GM12878 (cell line): ENCODE measurements at regions not wholly inside any gene's neighbourhood (a gene's known extent, or its start where the extent isn't known, plus 50 kb on each side); places are given as distances from the start of the nearest gene placed in this dataset.

Source experiments
- ATAC-seq: fragments of 200-7000 bp; cut with Tn5 transposase; 3 replicates; pipeline ENCODE4 v1.9.1; 2020; ENCODE audit warnings: mild to moderate bottlenecking, moderate library complexity
- BruUV-seq: library from RNA; stranded (reverse); fragments of 400-500 nt; replicated peaks from 2 replicates; lab custom pipeline; 2021; lab: Mats Ljungman, UMichigan
- CTCF ChIA-PET: fragments of 300-600 bp; sonication (Branson Sonifier 250); formaldehyde crosslinking; extraction: SDS; loops from one replicate; lab custom pipeline; 2021; ENCODE audit warnings: inconsistent platforms; lab: Yijun Ruan, JAX
- POLR2A ChIA-PET: fragments of 350-600 bp; formaldehyde crosslinking; extraction: SDS; loops from one replicate; lab custom pipeline; 2021; ENCODE audit warnings: inconsistent platforms; lab: Charles Lee
- RAD21 ChIA-PET: fragments of 300-600 bp; sonication (Branson Sonifier 250); formaldehyde crosslinking; loops from one replicate; lab custom pipeline; 2023; ENCODE audit warnings: antibody characterized with exemption; ENCODE audit not compliant: unreplicated experiment; lab: Charles Lee
- SMC1A ChIA-PET: fragments of 300-600 bp; sonication (Branson Sonifier 250); formaldehyde crosslinking; loops from one replicate; lab custom pipeline; 2023; ENCODE audit not compliant: unreplicated experiment, uncharacterized antibody; lab: Charles Lee
- DNase-seq: peaks from one replicate; pipeline ENCODE4 v3.0.0-alpha.2; 2011; ENCODE audit warnings: low read depth, low spot score
- FAIRE-seq: peaks from 3 replicates; lab custom pipeline; 2011; peaks lifted over from hg19 to GRCh38; lab: Jason Lieb, UNC
- H2AFZ ChIP-seq: 2 replicates; pipeline ENCODE4 v1.6.0; 2011; ENCODE audit warnings: low read depth, low read length, control low read depth; ENCODE audit not compliant: control insufficient read depth
- H3K27ac ChIP-seq: 2 replicates; pipeline ENCODE4 v1.5.1; 2011; ENCODE audit warnings: control low read depth; ENCODE audit not compliant: control insufficient read depth, insufficient read depth
- H3K27me3 ChIP-seq, 2 experiments: replicated peaks in 1 of 2; 2 replicates each; pipeline versions ENCODE4 v1.6.0 to v1.6.1; 2011; ENCODE audit warnings: low read length in 1 of 2; ENCODE audit not compliant: control insufficient read depth in 2 of 2, insufficient read depth in 2 of 2
- H3K36me3 ChIP-seq, 2 experiments: 2 replicates each; pipeline ENCODE4 v1.5.1; 2011; ENCODE audit warnings: low read length in 1 of 2; ENCODE audit not compliant: control insufficient read depth in 2 of 2, insufficient read depth in 2 of 2
- H3K4me1 ChIP-seq: 2 replicates; pipeline ENCODE4 v1.6.1; 2011; ENCODE audit warnings: mild to moderate bottlenecking, low read length, moderate library complexity, mixed read lengths; ENCODE audit not compliant: control insufficient read depth, insufficient read depth
- H3K4me2 ChIP-seq: 2 replicates; pipeline ENCODE4 v1.6.0; 2011; ENCODE audit warnings: control low read depth; ENCODE audit not compliant: control insufficient read depth, insufficient read depth
- H3K4me3 ChIP-seq: fragments of 200-600 bp; sonication (generic); 2 replicates; pipeline ENCODE4 v1.5.1; 2016
- H3K79me2 ChIP-seq: 2 replicates; pipeline ENCODE4 v1.6.0; 2011; ENCODE audit warnings: low read length; ENCODE audit not compliant: control insufficient read depth, insufficient read depth
- H3K9ac ChIP-seq: 2 replicates; pipeline ENCODE4 v1.8.0; 2011; ENCODE audit warnings: low read length, control low read depth, mixed read lengths; ENCODE audit not compliant: control insufficient read depth, insufficient read depth
- H3K9me3 ChIP-seq: replicated peaks from 3 replicates; pipeline ENCODE4 v1.5.1; 2011; ENCODE audit warnings: mild to moderate bottlenecking, low read length; ENCODE audit not compliant: control insufficient read depth, insufficient read depth
- H4K20me1 ChIP-seq: 2 replicates; pipeline ENCODE4 v1.6.0; 2011; ENCODE audit not compliant: control insufficient read depth, insufficient read depth
- BACH1 ChIP-seq: fragments of 450-650 bp; IDR thresholded peaks from 2 replicates; pipeline ENCODE4 v1.6.1; 2017; ENCODE audit warnings: mild to moderate bottlenecking, borderline replicate concordance
- BHLHE40 ChIP-seq, 2 experiments: fragments of 450-650 bp in 1 of 2; IDR thresholded peaks; 2 replicates each; pipeline ENCODE4 v1.6.1; 2011 to 2017; ENCODE audit warnings: low read depth in 2 of 2, borderline replicate concordance in 1 of 2, improper control_type of control experiment in 1 of 2, low read length in 1 of 2, mild to moderate bottlenecking in 1 of 2
- BMI1 ChIP-seq: fragments of 450-650 bp; IDR thresholded peaks from 2 replicates; pipeline ENCODE4 v1.6.1; 2016; ENCODE audit warnings: mild to moderate bottlenecking, moderate library complexity, borderline replicate concordance
- EGR1 ChIP-seq, 2 experiments: IDR thresholded peaks; 1 replicate in 1 of 2; 2 replicates in 1 of 2; pipeline ENCODE4 v1.6.1; 2011 to 2012; ENCODE audit warnings: low read depth in 2 of 2, low read length in 2 of 2, borderline replicate concordance in 1 of 2, mild to moderate bottlenecking in 1 of 2, moderate library complexity in 1 of 2
- HDGF ChIP-seq: fragments of 450-650 bp; IDR thresholded peaks from 2 replicates; pipeline ENCODE4 v1.6.1; 2016; ENCODE audit warnings: antibody characterized with exemption
- IKZF1 ChIP-seq: fragments of 450-650 bp; conservative IDR thresholded peaks from 2 replicates; pipeline ENCODE4 v1.6.1; 2017; ENCODE audit warnings: antibody characterized with exemption, mild to moderate bottlenecking
- IKZF2 ChIP-seq, 2 experiments: fragments of 450-650 bp; IDR thresholded peaks; 2 replicates each; pipeline ENCODE4 v1.6.1; 2017; ENCODE audit warnings: mild to moderate bottlenecking in 2 of 2, moderate library complexity in 2 of 2
- MEF2B ChIP-seq: fragments of 450-650 bp; IDR thresholded peaks from 2 replicates; pipeline ENCODE4 v1.6.1; 2018; ENCODE audit warnings: mild to moderate bottlenecking, moderate library complexity; ENCODE audit not compliant: partially characterized antibody, poor library complexity, severe bottlenecking
- MXI1 ChIP-seq: fragments of 150-350 bp; IDR thresholded peaks from 2 replicates; pipeline ENCODE4 v1.6.1; 2011; ENCODE audit warnings: low read depth, mild to moderate bottlenecking, inconsistent platforms, low read length, improper control_type of control experiment
- NR2C1 ChIP-seq: fragments of 450-650 bp; IDR thresholded peaks from 2 replicates; pipeline ENCODE4 v1.6.1; 2017; ENCODE audit warnings: antibody characterized with exemption, mild to moderate bottlenecking, moderate library complexity
- POU2F2 ChIP-seq: IDR thresholded peaks from 3 replicates; pipeline ENCODE4 v1.6.1; 2011; ENCODE audit warnings: low read depth, mild to moderate bottlenecking, low read length, borderline replicate concordance
- RAD51 ChIP-seq: fragments of 450-650 bp; IDR thresholded peaks from 2 replicates; pipeline ENCODE4 v1.6.1; 2016; ENCODE audit warnings: moderate library complexity, mild to moderate bottlenecking, inconsistent platforms
- SMARCA5 ChIP-seq: fragments of 450-650 bp; IDR thresholded peaks from 2 replicates; pipeline ENCODE4 v1.6.1; 2017; ENCODE audit warnings: mild to moderate bottlenecking
- SPI1 ChIP-seq: IDR thresholded peaks from 2 replicates; pipeline ENCODE4 v1.6.1; 2011; ENCODE audit warnings: low read depth, mild to moderate bottlenecking, low read length, moderate library complexity, borderline replicate concordance; ENCODE audit not compliant: insufficient read depth
- SREBF1 ChIP-seq: IDR thresholded peaks from 2 replicates; pipeline ENCODE4 v1.6.1; 2012; ENCODE audit warnings: mild to moderate bottlenecking, low read length
- TBL1XR1 ChIP-seq: IDR thresholded peaks from 2 replicates; pipeline ENCODE4 v1.6.1; 2012; ENCODE audit warnings: low read depth, low read length, improper control_type of control experiment
- WGBS: methylation state at CpG from one replicate; pipeline ENCODE4 v1.1.6; 2016; ENCODE audit warnings: low lambda C conversion rate; ENCODE audit not compliant: insufficient replicate concordance, insufficient coverage; ENCODE audit errors: missing lambda C conversion rate; 5-methylcytosine and 5-hydroxymethylcytosine counted together
- in situ Hi-C: fragments of 300-500 bp; cut with MboI; formaldehyde crosslinking; loops from 9 replicates; pipeline ENCODE4 v1.14.3; 2018; ENCODE audit warnings: mixed read lengths
- intact Hi-C: fragments of 100-400 bp; cut with micrococcal nuclease; formaldehyde crosslinking; loops from one replicate; pipeline ENCODE4 v1.14.2; 2022; ENCODE audit not compliant: unreplicated experiment
- TF ChIP-seq, protein P1 (sequence below): fragments of 450-650 bp; IDR thresholded peaks from 2 replicates; pipeline ENCODE4 v1.6.1; 2018; ENCODE audit warnings: mild to moderate bottlenecking, low read depth, moderate library complexity; ENCODE audit not compliant: partially characterized antibody
- TF ChIP-seq, protein P2 (sequence below): IDR thresholded peaks from 2 replicates; pipeline ENCODE4 v1.6.1; 2011; ENCODE audit warnings: low read depth, mild to moderate bottlenecking, low read length, moderate library complexity, borderline replicate concordance; ENCODE audit errors: extremely low read depth
- TF ChIP-seq, protein P3 (sequence below): fragments of 450-650 bp; IDR thresholded peaks from 2 replicates; pipeline ENCODE4 v1.6.1; 2017; ENCODE audit warnings: mild to moderate bottlenecking, moderate library complexity

DNA sequence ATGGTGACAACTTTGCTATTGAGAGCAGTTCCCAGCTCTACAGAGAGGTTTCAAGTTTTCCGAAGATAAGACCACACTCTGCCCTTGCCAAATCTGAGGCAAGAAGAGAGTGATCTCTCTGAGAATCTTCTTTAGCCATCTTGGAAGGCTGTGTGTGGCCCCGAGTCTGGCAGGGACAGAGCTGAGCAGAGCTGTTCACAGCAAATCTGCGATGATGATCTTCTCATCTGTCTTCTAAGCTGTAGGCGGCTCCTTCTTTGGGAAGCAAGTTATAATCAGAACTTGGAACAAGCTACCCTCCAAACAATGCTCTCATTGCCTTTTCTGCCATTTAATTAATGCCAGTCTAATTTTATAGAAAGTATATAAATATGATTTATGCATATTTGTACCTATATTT, 379.0 kb upstream of the MEF2C start:
- no peak overlapping the region for H3K4me2 ChIP-seq
- 97% methylated on average over 4 of the region's 4 CpGs for WGBS
- no peaks in the 10 kb centered on the region for H3K4me1 ChIP-seq
- H4K20me1 ChIP-seq: no peaks in the 10 kb centered on the region
- no peak overlapping the region for H3K4me3 ChIP-seq
- H3K9ac ChIP-seq: no peak overlapping the region
- ChIA-PET SMC1A (interaction anchor here (0.8 to 1.9 kb wide), 7 partner anchors 10 to 537 kb away, joined by 3 to 7 read pairs (median 3); no protein-coding TSS in a partner anchor), RAD21 (interaction anchor here (1.0 kb wide), 1 partner anchor 52 kb away, joined by 3 read pairs; no protein-coding TSS in a partner anchor), POLR2A (interaction anchor here (1.3 kb wide), 1 partner anchor 9 kb away, joined by 4 read pairs; no protein-coding TSS in a partner anchor), CTCF (interaction anchor here (1.4 to 1.6 kb wide), 2 partner anchors 41 to 468 kb away, joined by 3 to 6 read pairs; no protein-coding TSS in a partner anchor)
- H3K79me2 ChIP-seq: no peaks in the 10 kb centered on the region
- in situ Hi-C loops (no loop called here), intact Hi-C loops (no loop called here)
- H3K27ac ChIP-seq: no peak overlapping the region
- BruUV-seq: no TSS peak
- no peaks in the 10 kb centered on the region; the same call in 1 of the 3 replicates for H3K9me3 ChIP-seq
- H2AFZ ChIP-seq: no peak overlapping the region
- no peaks in the 10 kb centered on the region for H3K27me3 ChIP-seq
- FAIRE-seq (no peak), DNase-seq (no peak), ATAC-seq (no peak)
- no peaks in the 10 kb centered on the region for H3K36me3 ChIP-seq
- TF ChIP-seq MEF2B (no peak), EGR1 (IDR thresholded peaks at IDR 0.05; ENCODE audit: borderline replicate concordance in 1 of 2, low read depth in 2 of 2, low read length in 2 of 2) (no peak), RAD51 (no peak), HDGF (no peak), SREBF1 (no peak), IKZF2 (IDR thresholded peaks at IDR 0.05) (no peak), POU2F2 (no peak), BMI1 (no peak), TBL1XR1 (no peak), MXI1 (no peak), NR2C1 (no peak), IKZF1 (no peak), SMARCA5 (no peak), BHLHE40 (IDR thresholded peaks at IDR 0.05; ENCODE audit: borderline replicate concordance in 1 of 2, low read depth in 2 of 2, low read length in 1 of 2) (no peak), SPI1 (no peak), BACH1 (no peak)
- TF ChIP-seq, protein P1, sequence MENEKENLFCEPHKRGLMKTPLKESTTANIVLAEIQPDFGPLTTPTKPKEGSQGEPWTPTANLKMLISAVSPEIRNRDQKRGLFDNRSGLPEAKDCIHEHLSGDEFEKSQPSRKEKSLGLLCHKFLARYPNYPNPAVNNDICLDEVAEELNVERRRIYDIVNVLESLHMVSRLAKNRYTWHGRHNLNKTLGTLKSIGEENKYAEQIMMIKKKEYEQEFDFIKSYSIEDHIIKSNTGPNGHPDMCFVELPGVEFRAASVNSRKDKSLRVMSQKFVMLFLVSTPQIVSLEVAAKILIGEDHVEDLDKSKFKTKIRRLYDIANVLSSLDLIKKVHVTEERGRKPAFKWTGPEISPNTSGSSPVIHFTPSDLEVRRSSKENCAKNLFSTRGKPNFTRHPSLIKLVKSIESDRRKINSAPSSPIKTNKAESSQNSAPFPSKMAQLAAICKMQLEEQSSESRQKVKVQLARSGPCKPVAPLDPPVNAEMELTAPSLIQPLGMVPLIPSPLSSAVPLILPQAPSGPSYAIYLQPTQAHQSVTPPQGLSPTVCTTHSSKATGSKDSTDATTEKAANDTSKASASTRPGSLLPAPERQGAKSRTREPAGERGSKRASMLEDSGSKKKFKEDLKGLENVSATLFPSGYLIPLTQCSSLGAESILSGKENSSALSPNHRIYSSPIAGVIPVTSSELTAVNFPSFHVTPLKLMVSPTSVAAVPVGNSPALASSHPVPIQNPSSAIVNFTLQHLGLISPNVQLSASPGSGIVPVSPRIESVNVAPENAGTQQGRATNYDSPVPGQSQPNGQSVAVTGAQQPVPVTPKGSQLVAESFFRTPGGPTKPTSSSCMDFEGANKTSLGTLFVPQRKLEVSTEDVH: no peak
- TF ChIP-seq, protein P2, sequence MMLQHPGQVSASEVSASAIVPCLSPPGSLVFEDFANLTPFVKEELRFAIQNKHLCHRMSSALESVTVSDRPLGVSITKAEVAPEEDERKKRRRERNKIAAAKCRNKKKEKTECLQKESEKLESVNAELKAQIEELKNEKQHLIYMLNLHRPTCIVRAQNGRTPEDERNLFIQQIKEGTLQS: no peak
- TF ChIP-seq, protein P3, sequence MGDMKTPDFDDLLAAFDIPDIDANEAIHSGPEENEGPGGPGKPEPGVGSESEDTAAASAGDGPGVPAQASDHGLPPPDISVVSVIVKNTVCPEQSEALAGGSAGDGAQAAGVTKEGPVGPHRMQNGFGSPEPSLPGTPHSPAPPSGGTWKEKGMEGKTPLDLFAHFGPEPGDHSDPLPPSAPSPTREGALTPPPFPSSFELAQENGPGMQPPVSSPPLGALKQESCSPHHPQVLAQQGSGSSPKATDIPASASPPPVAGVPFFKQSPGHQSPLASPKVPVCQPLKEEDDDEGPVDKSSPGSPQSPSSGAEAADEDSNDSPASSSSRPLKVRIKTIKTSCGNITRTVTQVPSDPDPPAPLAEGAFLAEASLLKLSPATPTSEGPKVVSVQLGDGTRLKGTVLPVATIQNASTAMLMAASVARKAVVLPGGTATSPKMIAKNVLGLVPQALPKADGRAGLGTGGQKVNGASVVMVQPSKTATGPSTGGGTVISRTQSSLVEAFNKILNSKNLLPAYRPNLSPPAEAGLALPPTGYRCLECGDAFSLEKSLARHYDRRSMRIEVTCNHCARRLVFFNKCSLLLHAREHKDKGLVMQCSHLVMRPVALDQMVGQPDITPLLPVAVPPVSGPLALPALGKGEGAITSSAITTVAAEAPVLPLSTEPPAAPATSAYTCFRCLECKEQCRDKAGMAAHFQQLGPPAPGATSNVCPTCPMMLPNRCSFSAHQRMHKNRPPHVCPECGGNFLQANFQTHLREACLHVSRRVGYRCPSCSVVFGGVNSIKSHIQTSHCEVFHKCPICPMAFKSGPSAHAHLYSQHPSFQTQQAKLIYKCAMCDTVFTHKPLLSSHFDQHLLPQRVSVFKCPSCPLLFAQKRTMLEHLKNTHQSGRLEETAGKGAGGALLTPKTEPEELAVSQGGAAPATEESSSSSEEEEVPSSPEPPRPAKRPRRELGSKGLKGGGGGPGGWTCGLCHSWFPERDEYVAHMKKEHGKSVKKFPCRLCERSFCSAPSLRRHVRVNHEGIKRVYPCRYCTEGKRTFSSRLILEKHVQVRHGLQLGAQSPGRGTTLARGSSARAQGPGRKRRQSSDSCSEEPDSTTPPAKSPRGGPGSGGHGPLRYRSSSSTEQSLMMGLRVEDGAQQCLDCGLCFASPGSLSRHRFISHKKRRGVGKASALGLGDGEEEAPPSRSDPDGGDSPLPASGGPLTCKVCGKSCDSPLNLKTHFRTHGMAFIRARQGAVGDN: no peak
